OCI-LY3 (cell line): ENCODE measurements at regions not wholly inside any gene's neighbourhood (a gene's known extent, or its start where the extent isn't known, plus 50 kb on each side); places are given as distances from the start of the nearest gene placed in this dataset.

ENCODE experiments used
- H2AFZ ChIP-seq: fragments of 200-600, 300-600 bp; shearing (Covaris generic); 2 replicates; pipeline ENCODE4 v1.6.0; 2014; ENCODE audit warnings: antibody characterized with exemption, low read depth, low read length
- H3K27ac ChIP-seq: fragments of 200-600, 300-600 bp; sonication (generic); 2 replicates; pipeline ENCODE4 v1.5.1; 2014; ENCODE audit warnings: mild to moderate bottlenecking, low read length, moderate library complexity, mixed read lengths
- H3K27me3 ChIP-seq: fragments of 200-600, 300-600 bp; sonication (generic); 2 replicates; pipeline ENCODE4 v1.6.1; 2014; ENCODE audit warnings: low read depth, low read length, mixed read lengths
- H3K36me3 ChIP-seq: fragments of 200-600, 300-600 bp; sonication (generic); replicated peaks from 2 replicates; pipeline ENCODE3; 2014; ENCODE audit warnings: low read depth, low read length, mixed read lengths
- H3K4me1 ChIP-seq: fragments of 300-600, 200-600 bp; sonication (generic); 2 replicates; pipeline ENCODE4 v1.6.1; 2014; ENCODE audit warnings: low read length, mixed read lengths
- H3K4me2 ChIP-seq: fragments of 200-600, 300-600 bp; sonication (generic); 2 replicates; pipeline ENCODE4 v1.6.1; 2014; ENCODE audit warnings: low read length, mixed read lengths
- H3K4me3 ChIP-seq: fragments of 300-600, 200-600 bp; sonication (generic); 2 replicates; pipeline ENCODE4 v1.5.1; 2014; ENCODE audit warnings: antibody characterized with exemption, mild to moderate bottlenecking, low read length, moderate library complexity
- H3K79me2 ChIP-seq: fragments of 300-600, 200-600 bp; shearing (Covaris generic); 2 replicates; pipeline ENCODE4 v1.6.1; 2014; ENCODE audit warnings: mild to moderate bottlenecking, low read length, mixed read lengths
- H3K9ac ChIP-seq: fragments of 300-600, 200-600 bp; shearing (Covaris generic); 2 replicates; pipeline ENCODE4 v1.6.0; 2014; ENCODE audit warnings: mild to moderate bottlenecking, low read length, moderate library complexity
- H3K9me3 ChIP-seq: fragments of 200-600, 300-600 bp; shearing (Covaris generic); 2 replicates; pipeline ENCODE4 v1.6.1; 2014; ENCODE audit warnings: low read length, mixed read lengths; ENCODE audit not compliant: insufficient read depth
- H4K20me1 ChIP-seq: fragments of 200-600, 300-600 bp; sonication (generic); 2 replicates; pipeline ENCODE4 v1.6.1; 2016; ENCODE audit warnings: low read length, mixed read lengths; ENCODE audit not compliant: insufficient read depth
- CTCF ChIP-seq: fragments of 200-600, 300-600 bp; sonication (generic); IDR thresholded peaks from 2 replicates; pipeline ENCODE4 v1.5.1; 2014; ENCODE audit warnings: antibody characterized with exemption, low read length, low read depth
- EZH2phosphoT487 ChIP-seq: fragments of 200-600 bp; shearing (Covaris generic); IDR thresholded peaks from 2 replicates; pipeline ENCODE4 v1.6.1; 2018; ENCODE audit warnings: antibody characterized with exemption, mixed run types, low read depth

GRCh38 chr12:42791399-42791798 lies 201.9 kb upstream of the PRICKLE1 start:
- Histone ChIP-seq H3K36me3 (no peaks in the 10 kb centered on the region), H3K4me3 (no peak overlapping the region), H2AFZ (no peak overlapping the region), H4K20me1 (no peaks in the 10 kb centered on the region), H3K4me2 (no peak overlapping the region), H3K9me3 (no peaks in the 10 kb centered on the region), H3K27me3 (no peaks in the 10 kb centered on the region), H3K9ac (no peak overlapping the region), H3K27ac (no peak overlapping the region), H3K79me2 (no peaks in the 10 kb centered on the region), H3K4me1 (no peaks in the 10 kb centered on the region)
- TF ChIP-seq CTCF = no peak
- no peak for TF ChIP-seq EZH2phosphoT487

GRCh38 chr12:42790761-42791151 lies 201.2 kb upstream of the PRICKLE1 start:
- Histone ChIP-seq H3K4me3 (no peak overlapping the region), H3K9ac (no peak overlapping the region), H3K4me2 (no peak overlapping the region), H3K27ac (no peak overlapping the region), H3K4me1 (no peaks in the 10 kb centered on the region), H3K79me2 (no peaks in the 10 kb centered on the region), H4K20me1 (no peaks in the 10 kb centered on the region), H3K36me3 (no peaks in the 10 kb centered on the region), H3K9me3 (no peaks in the 10 kb centered on the region), H3K27me3 (no peaks in the 10 kb centered on the region), H2AFZ (no peak overlapping the region)
- no peak for TF ChIP-seq CTCF
- no peak for TF ChIP-seq EZH2phosphoT487

- H3K4me2 ChIP-seq = no peak overlapping the region
- H3K4me3 ChIP-seq = no peak overlapping the region
- no peaks in the 10 kb centered on the region for H3K36me3 ChIP-seq
- H3K79me2 ChIP-seq = no peaks in the 10 kb centered on the region
- H3K9ac ChIP-seq = no peak overlapping the region
- TF ChIP-seq CTCF = no peak
- no peak for TF ChIP-seq EZH2phosphoT487
- no peak overlapping the region for H2AFZ ChIP-seq
- H3K27ac ChIP-seq = no peak overlapping the region
- no peaks in the 10 kb centered on the region for H3K4me1 ChIP-seq
- H3K9me3 ChIP-seq = no peaks in the 10 kb centered on the region
- no peaks in the 10 kb centered on the region for H3K27me3 ChIP-seq
- no peaks in the 10 kb centered on the region for H4K20me1 ChIP-seq
Measured at GRCh38 chr12:42789808-42790760, 200.5 kb upstream of the PRICKLE1 start.

GRCh38 chr12:42786400-42787148 lies 197.0 kb upstream of the PRICKLE1 start:
- no peaks in the 10 kb centered on the region for H3K9me3 ChIP-seq

More at GRCh38 chr12:42786400-42787148, 197.0 kb upstream of the PRICKLE1 start:
- no peak overlapping the region for H3K4me2 ChIP-seq
- H3K9ac ChIP-seq = no peak overlapping the region
- TF ChIP-seq CTCF (no peak), EZH2phosphoT487 (no peak)
- H3K4me3 ChIP-seq = no peak overlapping the region
- H4K20me1 ChIP-seq = no peaks in the 10 kb centered on the region
- no peaks in the 10 kb centered on the region for H3K4me1 ChIP-seq
- no peaks in the 10 kb centered on the region for H3K36me3 ChIP-seq
- H3K27me3 ChIP-seq = no peaks in the 10 kb centered on the region
- no peaks in the 10 kb centered on the region for H3K79me2 ChIP-seq
- H2AFZ ChIP-seq = no peak overlapping the region
- no peak overlapping the region for H3K27ac ChIP-seq
